H1 (cell line): ENCODE measurements at regions not wholly inside any gene's neighbourhood (a gene's known extent, or its start where the extent isn't known, plus 50 kb on each side); places are given as distances from the start of the nearest gene placed in this dataset.

Experiments
- CTCF ChIA-PET: fragments of 300-600 bp; sonication (Branson Sonifier 250); formaldehyde crosslinking; loops from one replicate; lab custom pipeline; 2021; ENCODE audit not compliant: partially characterized antibody; lab: Charles Lee
- POLR2A ChIA-PET: fragments of 300-600 bp; sonication (Branson Sonifier 250); formaldehyde crosslinking; loops from one replicate; lab custom pipeline; 2021; ENCODE audit warnings: inconsistent platforms; ENCODE audit not compliant: partially characterized antibody; lab: Charles Lee
- DNase-seq, 2 experiments: peaks; one replicate each; pipeline versions ENCODE4 v3.0.0 to v3.0.0-alpha.2; 2010 to 2022; ENCODE audit warnings: low spot score in 2 of 2, low read depth in 1 of 2, mixed read lengths in 1 of 2
- FAIRE-seq: peaks from 2 replicates; lab custom pipeline; 2011; peaks lifted over from hg19 to GRCh38; lab: Jason Lieb, UNC
- H2AFZ ChIP-seq: 2 replicates; pipeline ENCODE4 v1.8.1; 2012; ENCODE audit warnings: low read length, inconsistent platforms
- H2AK5ac ChIP-seq: 2 replicates; pipeline ENCODE4 v1.6.1; 2013; ENCODE audit warnings: low read depth, low read length
- H2BK120ac ChIP-seq: replicated peaks from 2 replicates; pipeline ENCODE3; 2013; ENCODE audit warnings: low read depth, low read length, inconsistent platforms
- H2BK12ac ChIP-seq: 2 replicates; pipeline ENCODE4 v1.6.1; 2013; ENCODE audit warnings: low read depth, low read length
- H2BK15ac ChIP-seq: 2 replicates; pipeline ENCODE4 v1.6.1; 2013; ENCODE audit warnings: low read length
- H2BK20ac ChIP-seq: 2 replicates; pipeline ENCODE4 v1.6.1; 2013; ENCODE audit warnings: low read length
- H2BK5ac ChIP-seq: 2 replicates; pipeline ENCODE4 v1.6.1; 2013; ENCODE audit warnings: low read depth, low read length
- H3K14ac ChIP-seq: 2 replicates; pipeline ENCODE4 v1.6.1; 2013; ENCODE audit warnings: inconsistent platforms; ENCODE audit not compliant: insufficient read length
- H3K18ac ChIP-seq: 2 replicates; pipeline ENCODE4 v1.6.1; 2013; ENCODE audit warnings: low read length; ENCODE audit errors: extremely low read depth
- H3K23ac ChIP-seq: 2 replicates; pipeline ENCODE4 v1.6.1; 2013; ENCODE audit warnings: inconsistent platforms; ENCODE audit not compliant: insufficient read length
- H3K23me2 ChIP-seq: 2 replicates; pipeline ENCODE4 v1.6.1; 2013; ENCODE audit warnings: low read depth, low read length
- H3K27ac ChIP-seq: 2 replicates; pipeline ENCODE4 v1.6.1; 2011; ENCODE audit warnings: low read depth, low read length, inconsistent platforms
- H3K27me3 ChIP-seq, 4 experiments: replicated peaks in 1 of 4; 1 replicate in 1 of 4; 2 replicates in 3 of 4; pipeline versions ENCODE4 v1.6.1 to v1.8.1; 2011 to 2013; ENCODE audit warnings: low read length in 3 of 4, mild to moderate bottlenecking in 3 of 4, inconsistent platforms in 2 of 4, mixed read lengths in 2 of 4, moderate library complexity in 1 of 4; ENCODE audit not compliant: control insufficient read depth in 3 of 4, insufficient read depth in 3 of 4; ENCODE audit errors: extremely low read depth in 1 of 4
- H3K36me3 ChIP-seq, 4 experiments: 2 replicates each; pipeline versions ENCODE4 v1.6.1 to v1.8.1; 2011 to 2013; ENCODE audit warnings: mild to moderate bottlenecking in 4 of 4, low read length in 3 of 4, moderate library complexity in 2 of 4, control low read depth in 1 of 4, inconsistent platforms in 1 of 4; ENCODE audit not compliant: insufficient read depth in 4 of 4, control insufficient read depth in 2 of 4
- H3K4ac ChIP-seq: replicated peaks from 2 replicates; pipeline ENCODE3; 2013; ENCODE audit warnings: low read length, low read depth, mixed read lengths, inconsistent platforms; ENCODE audit not compliant: insufficient read length
- H3K4me1 ChIP-seq, 4 experiments: replicated peaks in 1 of 4; 1 replicate in 1 of 4; 2 replicates in 3 of 4; pipeline versions ENCODE4 v1.6.1 to v1.8.1; 2011 to 2013; ENCODE audit warnings: low read length in 3 of 4, inconsistent platforms in 2 of 4, mixed read lengths in 1 of 4; ENCODE audit not compliant: insufficient read depth in 4 of 4, control insufficient read depth in 3 of 4
- H3K4me2 ChIP-seq, 2 experiments: 2 replicates each; pipeline versions ENCODE4 v1.6.1 to v1.8.1; 2011 to 2013; ENCODE audit warnings: low read depth in 2 of 2, low read length in 2 of 2, control low read depth in 1 of 2, inconsistent platforms in 1 of 2, mild to moderate bottlenecking in 1 of 2; ENCODE audit not compliant: insufficient read depth in 1 of 2
- H3K4me3 ChIP-seq, 4 experiments: fragments of 200-600, 300-600 bp in 1 of 4; sonication (generic), shearing (Covaris generic), sonication (Bioruptor Twin) in 1 of 4; 2 replicates each; pipeline versions ENCODE4 v1.5.1 to v1.8.1; 2011 to 2016; ENCODE audit warnings: low read length in 4 of 4, low read depth in 3 of 4, control low read depth in 2 of 4, inconsistent platforms in 2 of 4, mild to moderate bottlenecking in 2 of 4, mixed read lengths in 1 of 4, moderate library complexity in 1 of 4; ENCODE audit not compliant: insufficient read depth in 2 of 4; ENCODE audit errors: extremely low read depth in 1 of 4
- H3K56ac ChIP-seq: replicated peaks from 2 replicates; pipeline ENCODE3; 2013; ENCODE audit warnings: low read depth, mild to moderate bottlenecking, mixed read lengths, low read length, inconsistent platforms; ENCODE audit not compliant: insufficient read length
- H3K79me1 ChIP-seq: 2 replicates; pipeline ENCODE4 v1.6.1; 2013; ENCODE audit warnings: low read depth, low read length, control low read depth
- H3K79me2 ChIP-seq, 2 experiments: 2 replicates each; pipeline versions ENCODE4 v1.6.1 to v1.8.1; 2012 to 2013; ENCODE audit warnings: low read length in 2 of 2, mild to moderate bottlenecking in 2 of 2, inconsistent platforms in 1 of 2; ENCODE audit not compliant: insufficient read depth in 2 of 2, control insufficient read depth in 1 of 2
- H3K9ac ChIP-seq, 4 experiments: replicated peaks in 1 of 4; 1 replicate in 1 of 4; 2 replicates in 3 of 4; pipeline versions ENCODE4 v1.6.1 to v1.8.1; 2011 to 2013; ENCODE audit warnings: low read depth in 3 of 4, low read length in 3 of 4, control low read depth in 2 of 4, mild to moderate bottlenecking in 2 of 4, moderate library complexity in 2 of 4, inconsistent platforms in 1 of 4; ENCODE audit errors: extremely low read depth in 1 of 4
- H3K9me3 ChIP-seq, 2 experiments: 2 replicates each; pipeline versions ENCODE4 v1.6.1 to v1.8.1; 2012 to 2013; ENCODE audit warnings: mild to moderate bottlenecking in 2 of 2, moderate library complexity in 2 of 2, control low read depth in 1 of 2, inconsistent platforms in 1 of 2, low read depth in 1 of 2, low read length in 1 of 2, mixed read lengths in 1 of 2; ENCODE audit not compliant: insufficient read depth in 2 of 2
- H4K20me1 ChIP-seq, 2 experiments: replicated peaks in 1 of 2; 2 replicates each; pipeline versions ENCODE3 to v1.8.1; 2011 to 2013; ENCODE audit warnings: inconsistent platforms in 2 of 2, low read length in 2 of 2, mild to moderate bottlenecking in 1 of 2; ENCODE audit not compliant: insufficient read depth in 2 of 2, control insufficient read depth in 1 of 2
- H4K5ac ChIP-seq: 2 replicates; pipeline ENCODE4 v1.6.1; 2013; ENCODE audit warnings: low read length, low read depth, mixed read lengths, inconsistent platforms; ENCODE audit not compliant: insufficient read length
- H4K8ac ChIP-seq: 2 replicates; pipeline ENCODE4 v1.8.0; 2013; ENCODE audit warnings: mild to moderate bottlenecking, moderate library complexity, low read length, inconsistent platforms; ENCODE audit not compliant: insufficient read depth; ENCODE audit errors: extremely low read depth
- H4K91ac ChIP-seq: replicated peaks from 2 replicates; pipeline ENCODE3; 2013; ENCODE audit warnings: low read length, mixed read lengths, inconsistent platforms; ENCODE audit not compliant: insufficient read length
- ASH2L ChIP-seq: fragments of 200-600, 300-600 bp; sonication (generic); IDR thresholded peaks from one replicate; pipeline ENCODE4 v1.7.1; 2017; ENCODE audit warnings: low read length
- BRCA1 ChIP-seq: IDR thresholded peaks from 2 replicates; pipeline ENCODE4 v1.6.1; 2012; ENCODE audit warnings: low read depth, low read length, improper control_type of control experiment
- CHD2 ChIP-seq: IDR thresholded peaks from 2 replicates; pipeline ENCODE4 v1.6.1; 2012; ENCODE audit warnings: low read length, improper control_type of control experiment
- EZH2 ChIP-seq: fragments of 200-600 bp; sonication (generic); IDR thresholded peaks from 2 replicates; pipeline ENCODE4 v1.7.1; 2012; ENCODE audit warnings: low read depth, mild to moderate bottlenecking, moderate library complexity, low read length, inconsistent platforms; ENCODE audit not compliant: severe bottlenecking
- JUN ChIP-seq: IDR thresholded peaks from 2 replicates; pipeline ENCODE4 v1.6.1; 2011; ENCODE audit warnings: low read depth, mild to moderate bottlenecking, improper control_type of control experiment, low read length
- KDM5A ChIP-seq: fragments of 200-600 bp; IDR thresholded peaks from 2 replicates; pipeline ENCODE4 v1.7.1; 2012; ENCODE audit warnings: mild to moderate bottlenecking, low read length, inconsistent platforms, mixed read lengths
- POU5F1 ChIP-seq: IDR thresholded peaks from 2 replicates; pipeline ENCODE4 v1.6.1; 2011; ENCODE audit warnings: low read depth, mild to moderate bottlenecking, low read length, moderate library complexity
- SIRT6 ChIP-seq: IDR thresholded peaks from one replicate; pipeline ENCODE4 v1.7.1; 2012; ENCODE audit warnings: low read length, inconsistent platforms
- SUZ12 ChIP-seq: fragments of 200-600 bp; sonication (generic); IDR thresholded peaks from 2 replicates; pipeline ENCODE4 v1.6.1; 2012; ENCODE audit warnings: mild to moderate bottlenecking, inconsistent platforms, low read length, moderate library complexity, mixed read lengths
- TAF7 ChIP-seq: optimal IDR thresholded peaks from 2 replicates; pipeline ENCODE3; 2011; ENCODE audit warnings: low read depth, mild to moderate bottlenecking, inconsistent platforms, low read length, moderate library complexity, borderline replicate concordance
- TBP ChIP-seq: IDR thresholded peaks from 2 replicates; pipeline ENCODE4 v1.6.1; 2011; ENCODE audit warnings: low read depth, low read length, improper control_type of control experiment
- YY1 ChIP-seq: IDR thresholded peaks from 2 replicates; pipeline ENCODE4 v1.6.1; 2011; ENCODE audit warnings: low read depth, mild to moderate bottlenecking, low read length
- WGBS, 2 experiments: shearing (Covaris generic) in 1 of 2; methylation state at CpG; one replicate each; pipeline versions ENCODE4 v1.1.6 to v1.1.7; 2013 to 2015; ENCODE audit warnings: low lambda C conversion rate in 2 of 2, mixed read lengths in 2 of 2, inconsistent platforms in 1 of 2, low coverage in 1 of 2, missing lambda C conversion rate in 1 of 2; ENCODE audit not compliant: insufficient replicate concordance in 2 of 2, insufficient coverage in 1 of 2, insufficient read length in 1 of 2; ENCODE audit errors: extremely low coverage in 1 of 2, missing lambda C conversion rate in 1 of 2; 5-methylcytosine and 5-hydroxymethylcytosine counted together
- TF ChIP-seq, protein P1 (sequence below): IDR thresholded peaks from 2 replicates; pipeline ENCODE4 v1.6.1; 2012; ENCODE audit warnings: inconsistent platforms

GRCh38 chr14:44165286-44165685 lies 341.8 kb downstream of the FSCB start:
- Histone ChIP-seq H3K79me1 (no peaks in the 10 kb centered on the region), H3K4me3 (no peak overlapping the region), H3K4ac (no peak overlapping the region), H4K91ac (no peak overlapping the region), H3K18ac (no peak overlapping the region), H2AFZ (no peak overlapping the region), H3K9me3 (peaks cover 6 to 7% of the 10 kb centered on the region in 2 experiments; a peak in 3 of 4 replicates), H2BK12ac (no peak overlapping the region), H4K20me1 (no peaks in the 10 kb centered on the region), H2AK5ac (no peak overlapping the region), H3K27ac (no peak overlapping the region), H3K56ac (no peak overlapping the region), H2BK5ac (no peak overlapping the region), H3K36me3 (no peaks in the 10 kb centered on the region), H2BK15ac (no peak overlapping the region), H3K79me2 (no peaks in the 10 kb centered on the region)
- WGBS, 2 experiments, result 95% methylated on average over 1 of the region's 1 CpG; no CpG with 5 or more reads in 1 of the 2 experiments
- POLR2A ChIA-PET, result no interaction called here
- no peak for FAIRE-seq
- TF ChIP-seq YY1, result no peak
- TF ChIP-seq ASH2L, result no peak
- no peak for TF ChIP-seq TBP
- TF ChIP-seq BRCA1, result no peak
- no peak for TF ChIP-seq KDM5A
- TF ChIP-seq SIRT6, result no peak
- TF ChIP-seq EZH2, result no peak
- no peak for TF ChIP-seq POU5F1
- TF ChIP-seq, protein P1, sequence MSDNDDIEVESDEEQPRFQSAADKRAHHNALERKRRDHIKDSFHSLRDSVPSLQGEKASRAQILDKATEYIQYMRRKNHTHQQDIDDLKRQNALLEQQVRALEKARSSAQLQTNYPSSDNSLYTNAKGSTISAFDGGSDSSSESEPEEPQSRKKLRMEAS, result no peak
- no peak for TF ChIP-seq JUN
- no peak for TF ChIP-seq SUZ12
- TF ChIP-seq CHD2, result no peak
- TF ChIP-seq TAF7, result no peak
- TF ChIP-seq, all 59 proteins: peak for 0
- CTCF ChIA-PET, result interaction anchor here (0.9 to 1.7 kb wide), 2 partner anchors 11 to 639 kb away, joined by 6 to 7 read pairs; no protein-coding TSS in a partner anchor
- no peak overlapping the region for H2BK20ac ChIP-seq
- H3K23me2 ChIP-seq, result no peaks in the 10 kb centered on the region
- H2BK120ac ChIP-seq, result no peak overlapping the region
- H3K14ac ChIP-seq, result no peak overlapping the region
- DNase-seq, result no peak
- H3K4me1 ChIP-seq, result no peaks in the 10 kb centered on the region
- no peak overlapping the region for H3K23ac ChIP-seq
- no peaks in the 10 kb centered on the region for H3K27me3 ChIP-seq
- no peak overlapping the region for H3K4me2 ChIP-seq
- no peak overlapping the region for H4K5ac ChIP-seq
- no peak overlapping the region for H4K8ac ChIP-seq
- no peak overlapping the region; a peak in 1 of 7 replicates for H3K9ac ChIP-seq
